Erythroblast (primary cell): ENCODE measurements at regions not wholly inside any gene's neighbourhood (a gene's known extent, or its start where the extent isn't known, plus 50 kb on each side); places are given as distances from the start of the nearest gene placed in this dataset.

ENCODE experiments used
- GATA1 ChIP-seq: IDR thresholded peaks from 2 replicates; pipeline ENCODE4 v1.6.1; 2011; ENCODE audit warnings: low read depth, mild to moderate bottlenecking, control low read depth, low read length, moderate library complexity
- POLR2A ChIP-seq: IDR thresholded peaks from 2 replicates; pipeline ENCODE4 v1.6.1; 2011; ENCODE audit warnings: mild to moderate bottlenecking, low read length

- TF ChIP-seq POLR2A (no peak), GATA1 (no peak)
Measured at GRCh38 chr10:83343676-83344075, 795.6 kb upstream of the GHITM start.
